Amniotic epithelial cell (primary cell): ENCODE measurements at regions not wholly inside any gene's neighbourhood (a gene's known extent, or its start where the extent isn't known, plus 50 kb on each side); places are given as distances from the start of the nearest gene placed in this dataset.

Experiments used
- DNase-seq: peaks from one replicate; pipeline ENCODE4 v3.0.0-alpha.2; 2010; ENCODE audit warnings: low read depth

DNA sequence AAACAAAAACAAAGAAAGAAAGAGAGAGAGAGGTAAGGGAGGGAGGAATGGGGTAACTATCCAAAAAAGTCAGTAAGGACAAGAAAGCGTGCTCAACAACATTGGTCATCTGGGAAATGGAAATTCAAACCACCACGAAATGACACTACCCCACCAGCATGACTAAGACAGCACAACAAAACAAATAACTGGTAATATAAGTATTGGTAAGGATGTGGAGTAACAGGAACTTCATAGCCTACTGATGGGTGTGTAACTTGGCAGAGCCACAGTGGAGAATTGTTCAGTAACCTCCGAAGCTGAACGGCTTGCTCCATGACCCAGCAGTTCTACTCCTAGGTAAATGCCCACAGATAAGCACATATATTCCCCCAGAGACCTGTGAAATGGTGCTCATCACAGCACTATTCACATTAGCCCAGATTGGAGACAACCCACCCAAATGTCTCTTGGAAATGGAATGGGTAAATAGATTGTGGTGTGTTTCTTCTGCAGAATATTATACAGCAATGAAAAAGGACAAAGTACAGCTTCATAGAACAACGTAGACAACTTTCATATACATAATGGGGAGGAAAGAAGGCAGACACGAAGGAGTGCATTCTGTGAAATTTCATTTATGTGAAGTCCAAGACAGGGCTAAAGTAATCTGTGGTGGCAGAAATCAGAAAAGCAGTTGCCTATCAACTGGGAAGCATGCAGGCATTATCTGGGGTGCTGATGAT is 95.5 kb upstream of the ATP6AP2 start:
- DNase-seq: no peak

DNA sequence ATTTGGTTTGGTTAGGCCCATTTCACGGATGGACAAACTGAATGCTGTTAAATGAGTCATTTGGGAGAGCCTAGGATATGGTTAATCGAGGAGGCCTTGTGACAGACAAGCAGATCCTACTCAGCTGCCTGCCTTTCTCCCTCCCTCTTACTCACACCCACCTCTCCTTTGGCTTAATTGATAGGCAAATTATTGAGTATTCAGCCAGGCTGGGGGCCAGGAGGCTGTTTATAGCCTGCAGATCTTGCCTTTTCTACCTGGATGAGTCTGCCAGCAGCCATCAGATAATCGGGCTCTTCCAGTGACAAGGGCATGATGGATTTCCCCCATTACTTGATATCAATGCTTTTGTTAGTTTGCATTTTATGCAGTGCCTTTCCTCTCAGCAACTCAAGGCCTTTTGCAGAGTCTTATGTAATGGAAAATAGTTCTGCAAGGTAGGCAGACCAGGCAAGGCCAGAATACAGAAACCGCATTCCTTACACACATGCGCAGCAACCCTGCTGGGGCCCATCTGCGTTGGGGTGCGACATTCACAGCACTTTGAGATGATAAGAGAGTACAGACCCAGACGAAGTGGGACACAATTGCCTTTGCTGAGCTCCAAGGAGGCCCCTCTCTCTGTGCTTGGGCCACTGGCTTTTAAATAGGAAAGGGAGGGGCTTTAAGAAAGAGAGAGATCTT is 96.2 kb upstream of the ATP6AP2 start:
- DNase-seq: no peak

DNA sequence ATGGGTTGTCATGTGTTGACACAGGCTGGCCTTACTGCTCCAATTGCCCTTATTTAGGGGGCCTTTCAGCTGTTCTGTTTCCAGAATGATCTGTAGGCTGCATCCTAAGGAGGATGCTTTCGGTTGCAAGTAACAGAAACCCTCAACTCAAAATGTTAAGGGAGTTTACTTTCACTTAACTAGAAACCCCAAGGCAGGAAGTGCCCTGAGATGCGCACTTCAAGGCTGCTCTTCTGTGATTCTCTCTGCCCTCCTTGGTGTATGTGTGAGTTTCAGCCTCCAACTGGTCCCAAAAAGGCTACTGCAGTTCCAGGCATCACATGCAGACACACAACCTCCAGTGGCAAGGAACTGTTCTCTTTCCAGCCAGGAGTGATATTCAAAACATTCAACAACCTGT is 97.3 kb upstream of the ATP6AP2 start:
- DNase-seq: no peak

- DNase-seq: no peak
Measured at GRCh38 chrX:40479777-40480318, 100.9 kb upstream of the ATP6AP2 start.

DNA sequence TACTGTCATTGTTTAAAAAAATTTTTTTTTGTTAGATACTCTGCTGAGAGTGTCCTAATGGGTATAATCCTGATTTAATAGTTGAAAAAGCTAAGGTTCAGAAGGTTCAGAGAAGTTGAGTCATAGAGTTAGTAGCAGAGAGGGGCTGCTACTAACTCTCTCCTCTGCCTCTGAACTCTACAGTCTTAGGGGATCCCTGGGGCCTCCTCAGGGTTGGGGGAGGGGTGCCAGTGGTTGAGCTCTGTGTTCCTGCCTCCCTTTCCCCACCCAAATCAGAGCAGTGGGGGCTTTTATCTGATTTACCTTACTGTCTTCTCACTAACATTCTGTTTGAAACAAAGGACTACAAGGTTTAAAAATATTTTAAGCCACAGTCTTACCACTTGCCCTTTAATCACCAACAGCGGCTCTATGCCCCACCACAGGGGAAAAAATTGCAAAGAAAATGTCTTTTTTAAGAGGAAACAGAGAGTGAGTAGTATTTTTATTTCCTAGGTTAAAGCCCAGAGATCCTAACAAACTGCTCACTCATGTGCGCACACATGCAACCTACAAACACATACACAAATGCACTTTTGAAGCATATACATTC is 102.2 kb upstream of the ATP6AP2 start:
- DNase-seq: no peak

DNA sequence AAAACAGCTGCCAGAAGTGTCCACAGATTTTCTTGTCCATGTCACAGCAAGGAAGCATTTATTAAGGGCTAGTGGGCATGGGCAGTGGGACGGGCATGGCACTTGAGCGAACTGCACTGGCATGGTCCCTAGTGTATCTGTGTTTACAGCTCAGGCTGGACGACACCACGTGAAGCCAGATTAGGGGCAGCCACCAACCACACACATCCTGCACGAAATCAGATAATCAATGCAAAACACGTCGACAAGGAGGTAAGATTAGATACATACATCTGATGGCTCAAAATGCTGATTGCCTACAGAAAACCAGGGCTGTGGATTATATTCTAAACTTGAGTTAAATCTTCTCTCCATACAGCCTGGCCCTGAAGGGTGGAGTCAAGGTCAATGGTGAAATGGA is 103.8 kb upstream of the ATP6AP2 start:
- no peak for DNase-seq

DNA sequence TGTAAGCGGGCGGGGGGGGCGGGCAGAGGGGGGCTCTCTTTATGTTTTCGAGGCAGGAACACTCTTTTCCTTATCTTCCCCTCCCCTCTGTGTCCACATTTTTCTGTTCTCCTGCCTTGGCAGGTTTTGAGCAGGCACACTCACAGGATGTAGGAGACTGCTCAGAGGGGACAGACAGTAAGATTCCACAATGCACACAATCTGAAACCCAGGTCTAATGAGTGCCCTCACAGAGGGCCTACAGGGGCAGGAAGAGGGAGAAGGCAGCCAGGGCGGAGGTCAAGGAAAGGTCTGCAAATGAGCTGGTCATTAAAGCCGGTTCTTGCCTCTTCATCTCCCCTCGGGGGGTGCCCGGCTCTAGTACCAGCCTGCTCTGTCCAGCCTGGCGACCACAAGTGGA is 106.1 kb upstream of the ATP6AP2 start:
- DNase-seq: no peak

DNA sequence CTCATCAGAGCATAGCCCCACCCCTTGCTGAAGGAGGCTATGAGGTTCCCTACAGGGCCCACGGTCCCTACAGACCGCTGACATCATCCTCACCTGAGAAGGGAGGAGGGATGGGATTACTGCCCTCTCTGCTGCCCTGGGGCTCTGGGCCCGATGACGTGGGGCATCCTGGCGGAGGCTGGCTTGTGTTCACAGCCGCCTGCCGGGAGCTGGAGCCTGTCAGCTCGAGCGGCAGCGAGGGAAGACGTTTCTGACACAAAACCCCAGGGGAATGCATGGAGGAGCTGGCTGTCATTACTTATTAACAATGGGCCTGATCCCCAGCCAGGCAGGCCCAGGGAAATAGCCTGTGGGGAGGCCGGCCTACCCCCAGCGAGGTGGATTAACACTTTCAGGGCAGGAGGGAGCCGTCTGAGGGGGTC is 106.6 kb upstream of the ATP6AP2 start:
- DNase-seq: no peak

DNA sequence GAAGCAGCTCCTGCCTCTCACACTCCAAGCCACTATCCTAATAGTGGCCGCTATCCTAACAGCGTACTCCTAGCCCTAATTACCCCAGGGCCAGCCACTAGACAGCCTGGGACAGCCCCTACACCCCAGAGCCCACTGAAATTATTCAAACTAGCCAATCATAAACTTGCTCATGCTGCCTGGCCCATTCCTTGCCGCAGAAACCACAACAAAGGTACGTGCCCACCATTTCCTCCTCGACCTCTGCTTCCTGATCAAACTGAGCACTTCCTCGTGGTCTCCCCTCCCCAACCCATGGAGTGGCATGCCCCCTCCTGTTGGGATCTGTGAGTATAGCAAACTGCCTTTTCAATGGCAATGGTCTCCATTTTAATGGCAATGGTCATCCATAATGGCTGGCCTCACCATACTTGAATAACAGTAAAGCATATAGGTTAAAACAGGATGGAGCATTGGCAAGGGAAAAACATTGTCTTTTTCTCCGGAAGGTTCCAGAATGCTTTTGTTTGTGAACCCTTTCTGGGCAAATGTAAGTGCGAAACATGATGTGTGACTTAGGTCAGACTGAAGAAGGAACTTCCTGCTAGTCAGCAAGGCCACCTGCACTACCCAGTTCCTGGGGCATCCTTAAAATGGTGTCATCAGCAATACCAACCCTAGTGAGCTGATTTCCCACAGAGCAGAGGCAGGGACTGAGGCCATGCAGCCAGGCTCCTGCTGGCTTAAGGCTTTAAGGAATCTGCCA is 107.1 kb upstream of the ATP6AP2 start:
- DNase-seq: no peak

DNA sequence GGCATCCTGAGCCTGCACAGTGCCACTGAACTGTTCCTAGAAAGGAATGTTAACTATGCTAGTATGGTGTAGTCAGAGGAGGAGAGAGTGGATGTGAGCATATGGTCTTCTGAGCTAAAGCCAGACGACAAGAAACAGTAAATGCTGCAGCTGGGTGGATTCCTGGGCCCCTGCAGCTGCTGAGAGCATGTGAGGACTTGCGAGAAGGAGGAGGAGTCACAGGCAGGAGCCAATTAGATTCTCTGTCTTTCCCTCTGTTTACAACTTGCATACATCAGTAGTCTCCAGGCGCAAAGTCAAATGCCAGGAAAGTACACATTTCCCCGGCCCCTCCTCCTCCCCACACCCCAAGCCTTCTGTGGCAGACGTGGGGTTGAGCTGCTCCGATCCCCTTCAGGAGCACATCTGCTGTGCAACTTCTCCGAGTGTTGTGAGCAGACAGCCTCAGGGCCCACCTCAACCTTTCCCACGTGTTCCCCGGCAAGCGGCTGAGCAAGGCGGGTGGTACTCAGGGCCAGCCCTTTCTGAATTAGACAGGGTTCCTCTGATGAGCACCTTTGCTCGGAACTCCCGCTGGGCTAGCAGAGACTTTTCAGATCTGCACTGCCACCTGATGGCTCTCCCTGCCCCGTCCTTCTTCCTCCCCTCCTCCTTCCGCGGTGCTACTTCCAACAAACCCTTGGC is 108.7 kb upstream of the ATP6AP2 start:
- DNase-seq: peak; percentile 62

DNA sequence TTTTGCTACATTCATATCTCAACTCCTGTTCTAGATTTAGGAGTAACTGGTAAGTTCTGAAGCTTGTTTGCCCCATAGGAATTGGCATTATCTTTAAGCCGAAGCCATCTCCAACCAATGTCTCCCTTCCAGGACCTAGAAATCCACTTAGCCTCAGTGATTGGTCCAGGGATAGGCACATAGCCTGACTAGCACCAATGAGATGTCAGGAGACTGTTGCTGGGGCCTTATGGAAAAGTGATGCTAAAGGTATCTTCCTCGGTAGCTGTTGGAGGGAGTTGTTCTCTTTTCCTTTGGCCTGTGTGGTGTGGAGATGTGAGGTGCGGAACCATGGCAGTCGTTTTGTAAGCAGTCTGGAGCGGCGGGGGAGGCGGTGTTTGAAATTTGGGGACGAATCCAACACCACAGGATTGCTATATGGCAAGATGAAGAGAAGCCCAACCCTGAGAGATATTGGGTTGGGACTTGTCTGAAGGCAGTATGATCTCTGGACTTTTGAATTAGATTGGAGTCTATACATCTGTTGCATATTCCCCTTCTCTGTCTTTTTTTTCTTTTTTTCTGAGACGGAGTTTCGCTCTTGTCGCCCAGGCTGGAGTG is 109.8 kb upstream of the ATP6AP2 start:
- DNase-seq: no peak

GRCh38 chrX:40469316-40469715 is 111.5 kb upstream of the ATP6AP2 start:
- no peak for DNase-seq

- DNase-seq: no peak
Measured at GRCh38 chrX:40468033-40468846, 112.5 kb upstream of the ATP6AP2 start.

GRCh38 chrX:40467454-40467853 is 113.3 kb upstream of the ATP6AP2 start:
- DNase-seq: no peak

- peak; percentile 7 for DNase-seq
Measured at GRCh38 chrX:40465735-40466551, 114.8 kb upstream of the ATP6AP2 start.

DNA sequence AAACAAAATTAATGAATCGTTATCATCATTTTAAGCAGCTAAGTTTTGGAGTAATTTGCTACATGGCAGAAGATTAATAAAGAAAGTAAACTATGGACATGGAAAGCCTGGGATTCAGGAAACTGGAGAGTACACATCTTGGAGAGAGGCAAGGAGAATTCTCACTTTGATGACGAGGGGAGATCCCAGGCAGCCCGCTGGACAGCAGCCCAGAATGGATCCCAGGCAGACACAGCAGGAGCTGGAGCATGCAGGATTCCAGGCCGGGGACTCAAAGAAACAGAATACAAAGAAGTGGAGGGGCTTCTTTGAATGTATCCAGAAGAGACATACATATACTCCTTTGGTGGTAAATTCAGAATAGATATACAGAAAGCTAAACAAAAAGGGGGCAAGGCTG is 118.0 kb upstream of the ATP6AP2 start:
- DNase-seq: no peak

GRCh38 chrX:40460926-40461325 is 119.8 kb upstream of the ATP6AP2 start:
- DNase-seq: no peak

- DNase-seq: no peak
Measured at GRCh38 chrX:40459571-40460158, 121.1 kb upstream of the ATP6AP2 start.

- DNase-seq: no peak
Measured at GRCh38 chrX:40457406-40457805, 123.4 kb upstream of the ATP6AP2 start.
